GM23338 (cell line): ENCODE measurements at regions not wholly inside any gene's neighbourhood (a gene's known extent, or its start where the extent isn't known, plus 50 kb on each side); places are given as distances from the start of the nearest gene placed in this dataset.

Source experiments
- CREB1 ChIP-seq: fragments of 250-450 bp; sonication (Bioruptor Pico); IDR thresholded peaks from 2 replicates; pipeline ENCODE4 v1.5.0; 2020; ENCODE audit warnings: low read depth, mild to moderate bottlenecking, moderate library complexity
- EZH2 ChIP-seq: fragments of 200-600 bp; sonication (generic); IDR thresholded peaks from one replicate; pipeline ENCODE4 v1.8.0; 2017; ENCODE audit warnings: antibody characterized with exemption, mild to moderate bottlenecking, low read depth; ENCODE audit not compliant: unreplicated experiment
- EZH2phosphoT487 ChIP-seq: fragments of 200-600 bp; sonication (generic); IDR thresholded peaks from one replicate; pipeline ENCODE4 v1.8.1; 2018; ENCODE audit warnings: antibody characterized with exemption; ENCODE audit not compliant: unreplicated experiment
- POLR2AphosphoS5 ChIP-seq: IDR thresholded peaks from 2 replicates; pipeline ENCODE4 v1.6.1; 2016; ENCODE audit warnings: antibody characterized with exemption, low read depth
- ZNF114 ChIP-seq: fragments of 250-450 bp; sonication (Bioruptor Pico); IDR thresholded peaks from 2 replicates; pipeline ENCODE4 v1.5.0; 2020; ENCODE audit warnings: mild to moderate bottlenecking, moderate library complexity
- TF ChIP-seq, protein P1 (sequence below): IDR thresholded peaks from 2 replicates; pipeline ENCODE4 v1.6.1; 2016; ENCODE audit warnings: antibody characterized with exemption
- TF ChIP-seq, protein P2 (sequence below): IDR thresholded peaks from one replicate; pipeline ENCODE4 v1.6.1; 2018; ENCODE audit warnings: antibody characterized with exemption; ENCODE audit not compliant: unreplicated experiment
- TF ChIP-seq, protein P3 (sequence below), 2 experiments: fragments of 200-600 bp in 1 of 2; sonication (generic) in 1 of 2; conservative IDR thresholded peaks; 2 replicates each; pipeline versions ENCODE4 v1.5.1 to v1.6.1; 2016 to 2017; ENCODE audit warnings: antibody characterized with exemption in 2 of 2, low read depth in 2 of 2, mild to moderate bottlenecking in 2 of 2, moderate library complexity in 1 of 2
- TF ChIP-seq, protein P4 (sequence below): fragments of 250-450 bp; sonication (Bioruptor Pico); IDR thresholded peaks from 2 replicates; pipeline ENCODE4 v1.5.0; 2020; ENCODE audit warnings: mild to moderate bottlenecking, moderate library complexity

DNA sequence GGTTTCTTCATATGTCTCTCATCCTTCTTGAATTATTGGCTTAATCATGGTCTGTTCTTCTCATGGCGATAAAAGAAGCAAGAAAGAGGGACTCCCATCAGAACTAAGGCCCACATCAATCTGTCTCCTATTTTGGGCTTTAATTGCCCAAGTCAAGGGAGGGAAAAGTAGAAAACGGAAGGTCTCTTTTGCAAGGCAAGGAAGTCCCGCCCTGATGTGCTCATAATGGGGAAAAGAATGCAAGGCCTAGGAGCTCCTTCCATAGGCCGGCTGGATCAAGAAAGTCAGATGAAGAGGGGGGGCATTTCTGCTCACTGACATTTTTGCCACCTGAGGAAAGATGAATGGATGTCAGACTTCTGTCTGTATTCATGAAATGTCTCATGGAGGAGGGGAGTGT is 127.7 kb upstream of the RPS6KA3 start:
- TF ChIP-seq, protein P1, sequence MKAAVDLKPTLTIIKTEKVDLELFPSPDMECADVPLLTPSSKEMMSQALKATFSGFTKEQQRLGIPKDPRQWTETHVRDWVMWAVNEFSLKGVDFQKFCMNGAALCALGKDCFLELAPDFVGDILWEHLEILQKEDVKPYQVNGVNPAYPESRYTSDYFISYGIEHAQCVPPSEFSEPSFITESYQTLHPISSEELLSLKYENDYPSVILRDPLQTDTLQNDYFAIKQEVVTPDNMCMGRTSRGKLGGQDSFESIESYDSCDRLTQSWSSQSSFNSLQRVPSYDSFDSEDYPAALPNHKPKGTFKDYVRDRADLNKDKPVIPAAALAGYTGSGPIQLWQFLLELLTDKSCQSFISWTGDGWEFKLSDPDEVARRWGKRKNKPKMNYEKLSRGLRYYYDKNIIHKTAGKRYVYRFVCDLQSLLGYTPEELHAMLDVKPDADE = no peak
- TF ChIP-seq, protein P2, sequence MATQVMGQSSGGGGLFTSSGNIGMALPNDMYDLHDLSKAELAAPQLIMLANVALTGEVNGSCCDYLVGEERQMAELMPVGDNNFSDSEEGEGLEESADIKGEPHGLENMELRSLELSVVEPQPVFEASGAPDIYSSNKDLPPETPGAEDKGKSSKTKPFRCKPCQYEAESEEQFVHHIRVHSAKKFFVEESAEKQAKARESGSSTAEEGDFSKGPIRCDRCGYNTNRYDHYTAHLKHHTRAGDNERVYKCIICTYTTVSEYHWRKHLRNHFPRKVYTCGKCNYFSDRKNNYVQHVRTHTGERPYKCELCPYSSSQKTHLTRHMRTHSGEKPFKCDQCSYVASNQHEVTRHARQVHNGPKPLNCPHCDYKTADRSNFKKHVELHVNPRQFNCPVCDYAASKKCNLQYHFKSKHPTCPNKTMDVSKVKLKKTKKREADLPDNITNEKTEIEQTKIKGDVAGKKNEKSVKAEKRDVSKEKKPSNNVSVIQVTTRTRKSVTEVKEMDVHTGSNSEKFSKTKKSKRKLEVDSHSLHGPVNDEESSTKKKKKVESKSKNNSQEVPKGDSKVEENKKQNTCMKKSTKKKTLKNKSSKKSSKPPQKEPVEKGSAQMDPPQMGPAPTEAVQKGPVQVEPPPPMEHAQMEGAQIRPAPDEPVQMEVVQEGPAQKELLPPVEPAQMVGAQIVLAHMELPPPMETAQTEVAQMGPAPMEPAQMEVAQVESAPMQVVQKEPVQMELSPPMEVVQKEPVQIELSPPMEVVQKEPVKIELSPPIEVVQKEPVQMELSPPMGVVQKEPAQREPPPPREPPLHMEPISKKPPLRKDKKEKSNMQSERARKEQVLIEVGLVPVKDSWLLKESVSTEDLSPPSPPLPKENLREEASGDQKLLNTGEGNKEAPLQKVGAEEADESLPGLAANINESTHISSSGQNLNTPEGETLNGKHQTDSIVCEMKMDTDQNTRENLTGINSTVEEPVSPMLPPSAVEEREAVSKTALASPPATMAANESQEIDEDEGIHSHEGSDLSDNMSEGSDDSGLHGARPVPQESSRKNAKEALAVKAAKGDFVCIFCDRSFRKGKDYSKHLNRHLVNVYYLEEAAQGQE = no peak
- TF ChIP-seq EZH2phosphoT487 (no peak), EZH2 (no peak), POLR2AphosphoS5 (no peak), ZNF114 (no peak), CREB1 (CRISPR knock-in tag) (no peak)
- TF ChIP-seq, protein P3, sequence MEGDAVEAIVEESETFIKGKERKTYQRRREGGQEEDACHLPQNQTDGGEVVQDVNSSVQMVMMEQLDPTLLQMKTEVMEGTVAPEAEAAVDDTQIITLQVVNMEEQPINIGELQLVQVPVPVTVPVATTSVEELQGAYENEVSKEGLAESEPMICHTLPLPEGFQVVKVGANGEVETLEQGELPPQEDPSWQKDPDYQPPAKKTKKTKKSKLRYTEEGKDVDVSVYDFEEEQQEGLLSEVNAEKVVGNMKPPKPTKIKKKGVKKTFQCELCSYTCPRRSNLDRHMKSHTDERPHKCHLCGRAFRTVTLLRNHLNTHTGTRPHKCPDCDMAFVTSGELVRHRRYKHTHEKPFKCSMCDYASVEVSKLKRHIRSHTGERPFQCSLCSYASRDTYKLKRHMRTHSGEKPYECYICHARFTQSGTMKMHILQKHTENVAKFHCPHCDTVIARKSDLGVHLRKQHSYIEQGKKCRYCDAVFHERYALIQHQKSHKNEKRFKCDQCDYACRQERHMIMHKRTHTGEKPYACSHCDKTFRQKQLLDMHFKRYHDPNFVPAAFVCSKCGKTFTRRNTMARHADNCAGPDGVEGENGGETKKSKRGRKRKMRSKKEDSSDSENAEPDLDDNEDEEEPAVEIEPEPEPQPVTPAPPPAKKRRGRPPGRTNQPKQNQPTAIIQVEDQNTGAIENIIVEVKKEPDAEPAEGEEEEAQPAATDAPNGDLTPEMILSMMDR (conservative IDR thresholded peaks at IDR 0.05; ENCODE audit: low read depth in 2 of 2) = no peak
- TF ChIP-seq, protein P4, sequence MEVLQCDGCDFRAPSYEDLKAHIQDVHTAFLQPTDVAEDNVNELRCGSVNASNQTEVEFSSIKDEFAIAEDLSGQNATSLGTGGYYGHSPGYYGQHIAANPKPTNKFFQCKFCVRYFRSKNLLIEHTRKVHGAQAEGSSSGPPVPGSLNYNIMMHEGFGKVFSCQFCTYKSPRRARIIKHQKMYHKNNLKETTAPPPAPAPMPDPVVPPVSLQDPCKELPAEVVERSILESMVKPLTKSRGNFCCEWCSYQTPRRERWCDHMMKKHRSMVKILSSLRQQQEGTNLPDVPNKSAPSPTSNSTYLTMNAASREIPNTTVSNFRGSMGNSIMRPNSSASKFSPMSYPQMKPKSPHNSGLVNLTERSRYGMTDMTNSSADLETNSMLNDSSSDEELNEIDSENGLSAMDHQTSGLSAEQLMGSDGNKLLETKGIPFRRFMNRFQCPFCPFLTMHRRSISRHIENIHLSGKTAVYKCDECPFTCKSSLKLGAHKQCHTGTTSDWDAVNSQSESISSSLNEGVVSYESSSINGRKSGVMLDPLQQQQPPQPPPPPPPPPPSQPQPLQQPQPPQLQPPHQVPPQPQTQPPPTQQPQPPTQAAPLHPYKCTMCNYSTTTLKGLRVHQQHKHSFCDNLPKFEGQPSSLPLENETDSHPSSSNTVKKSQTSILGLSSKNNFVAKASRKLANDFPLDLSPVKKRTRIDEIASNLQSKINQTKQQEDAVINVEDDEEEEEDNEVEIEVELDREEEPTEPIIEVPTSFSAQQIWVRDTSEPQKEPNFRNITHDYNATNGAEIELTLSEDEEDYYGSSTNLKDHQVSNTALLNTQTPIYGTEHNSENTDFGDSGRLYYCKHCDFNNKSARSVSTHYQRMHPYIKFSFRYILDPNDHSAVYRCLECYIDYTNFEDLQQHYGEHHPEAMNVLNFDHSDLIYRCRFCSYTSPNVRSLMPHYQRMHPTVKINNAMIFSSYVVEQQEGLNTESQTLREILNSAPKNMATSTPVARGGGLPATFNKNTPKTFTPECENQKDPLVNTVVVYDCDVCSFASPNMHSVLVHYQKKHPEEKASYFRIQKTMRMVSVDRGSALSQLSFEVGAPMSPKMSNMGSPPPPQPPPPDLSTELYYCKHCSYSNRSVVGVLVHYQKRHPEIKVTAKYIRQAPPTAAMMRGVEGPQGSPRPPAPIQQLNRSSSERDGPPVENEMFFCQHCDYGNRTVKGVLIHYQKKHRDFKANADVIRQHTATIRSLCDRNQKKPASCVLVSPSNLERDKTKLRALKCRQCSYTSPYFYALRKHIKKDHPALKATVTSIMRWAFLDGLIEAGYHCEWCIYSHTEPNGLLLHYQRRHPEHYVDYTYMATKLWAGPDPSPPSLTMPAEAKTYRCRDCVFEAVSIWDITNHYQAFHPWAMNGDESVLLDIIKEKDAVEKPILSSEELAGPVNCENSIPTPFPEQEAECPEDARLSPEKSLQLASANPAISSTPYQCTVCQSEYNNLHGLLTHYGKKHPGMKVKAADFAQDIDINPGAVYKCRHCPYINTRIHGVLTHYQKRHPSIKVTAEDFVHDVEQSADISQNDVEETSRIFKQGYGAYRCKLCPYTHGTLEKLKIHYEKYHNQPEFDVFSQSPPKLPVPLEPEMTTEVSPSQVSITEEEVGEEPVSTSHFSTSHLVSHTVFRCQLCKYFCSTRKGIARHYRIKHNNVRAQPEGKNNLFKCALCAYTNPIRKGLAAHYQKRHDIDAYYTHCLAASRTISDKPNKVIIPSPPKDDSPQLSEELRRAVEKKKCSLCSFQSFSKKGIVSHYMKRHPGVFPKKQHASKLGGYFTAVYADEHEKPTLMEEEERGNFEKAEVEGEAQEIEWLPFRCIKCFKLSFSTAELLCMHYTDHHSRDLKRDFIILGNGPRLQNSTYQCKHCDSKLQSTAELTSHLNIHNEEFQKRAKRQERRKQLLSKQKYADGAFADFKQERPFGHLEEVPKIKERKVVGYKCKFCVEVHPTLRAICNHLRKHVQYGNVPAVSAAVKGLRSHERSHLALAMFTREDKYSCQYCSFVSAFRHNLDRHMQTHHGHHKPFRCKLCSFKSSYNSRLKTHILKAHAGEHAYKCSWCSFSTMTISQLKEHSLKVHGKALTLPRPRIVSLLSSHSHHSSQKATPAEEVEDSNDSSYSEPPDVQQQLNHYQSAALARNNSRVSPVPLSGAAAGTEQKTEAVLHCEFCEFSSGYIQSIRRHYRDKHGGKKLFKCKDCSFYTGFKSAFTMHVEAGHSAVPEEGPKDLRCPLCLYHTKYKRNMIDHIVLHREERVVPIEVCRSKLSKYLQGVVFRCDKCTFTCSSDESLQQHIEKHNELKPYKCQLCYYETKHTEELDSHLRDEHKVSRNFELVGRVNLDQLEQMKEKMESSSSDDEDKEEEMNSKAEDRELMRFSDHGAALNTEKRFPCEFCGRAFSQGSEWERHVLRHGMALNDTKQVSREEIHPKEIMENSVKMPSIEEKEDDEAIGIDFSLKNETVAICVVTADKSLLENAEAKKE (CRISPR knock-in tag) = no peak
